ENCODE measurements at regions not wholly inside any gene's neighbourhood (a gene's known extent, or its start where the extent isn't known, plus 50 kb on each side); places are given as distances from the start of the nearest gene placed in this dataset.

DNA sequence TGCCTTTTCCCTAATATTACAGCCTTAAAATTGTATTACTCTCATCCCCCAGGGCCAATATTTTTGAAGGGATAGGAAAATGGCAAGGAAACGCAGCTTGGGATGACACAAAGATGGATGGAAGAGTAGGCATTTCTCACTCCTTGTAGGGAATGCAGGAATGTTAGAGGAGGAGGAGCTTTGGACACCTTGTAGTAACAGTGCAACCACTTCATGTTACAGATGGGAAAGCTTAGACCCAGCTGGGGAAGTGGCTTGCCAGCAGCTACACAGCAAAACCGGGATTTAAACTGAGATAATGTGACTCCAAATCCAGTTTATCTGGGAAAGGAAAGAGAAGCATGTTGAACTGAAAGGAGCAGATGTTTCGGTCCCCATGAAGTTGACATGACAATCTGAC lies 473.7 kb upstream of the DAB1 start:
- 48 to 60% (median 52%) methylated on average over 3 of the region's 3 CpGs for WGBS, 4 donors
- H3K4me1 ChIP-seq, result no peaks in the 10 kb centered on the region
- no peaks in the 10 kb centered on the region for H3K9me3 ChIP-seq
- ATAC-seq (no peak), DNase-seq (no peak)
- H3K4me3 ChIP-seq, result no peak overlapping the region
- H3K27me3 ChIP-seq, result peaks cover 0 to 4% (median 0%) of the 10 kb centered on the region in 9 donors
- intact Hi-C loops (cut with DNase I), result no loop called here
- TF ChIP-seq, protein P1, sequence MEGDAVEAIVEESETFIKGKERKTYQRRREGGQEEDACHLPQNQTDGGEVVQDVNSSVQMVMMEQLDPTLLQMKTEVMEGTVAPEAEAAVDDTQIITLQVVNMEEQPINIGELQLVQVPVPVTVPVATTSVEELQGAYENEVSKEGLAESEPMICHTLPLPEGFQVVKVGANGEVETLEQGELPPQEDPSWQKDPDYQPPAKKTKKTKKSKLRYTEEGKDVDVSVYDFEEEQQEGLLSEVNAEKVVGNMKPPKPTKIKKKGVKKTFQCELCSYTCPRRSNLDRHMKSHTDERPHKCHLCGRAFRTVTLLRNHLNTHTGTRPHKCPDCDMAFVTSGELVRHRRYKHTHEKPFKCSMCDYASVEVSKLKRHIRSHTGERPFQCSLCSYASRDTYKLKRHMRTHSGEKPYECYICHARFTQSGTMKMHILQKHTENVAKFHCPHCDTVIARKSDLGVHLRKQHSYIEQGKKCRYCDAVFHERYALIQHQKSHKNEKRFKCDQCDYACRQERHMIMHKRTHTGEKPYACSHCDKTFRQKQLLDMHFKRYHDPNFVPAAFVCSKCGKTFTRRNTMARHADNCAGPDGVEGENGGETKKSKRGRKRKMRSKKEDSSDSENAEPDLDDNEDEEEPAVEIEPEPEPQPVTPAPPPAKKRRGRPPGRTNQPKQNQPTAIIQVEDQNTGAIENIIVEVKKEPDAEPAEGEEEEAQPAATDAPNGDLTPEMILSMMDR (IDR thresholded peaks at IDR 0.05), result no peak
- no peak for TF ChIP-seq POLR2A (IDR thresholded peaks at IDR 0.05)
- H3K36me3 ChIP-seq, result no peaks in the 10 kb centered on the region
- H3K27ac ChIP-seq, result no peak overlapping the region

DNA sequence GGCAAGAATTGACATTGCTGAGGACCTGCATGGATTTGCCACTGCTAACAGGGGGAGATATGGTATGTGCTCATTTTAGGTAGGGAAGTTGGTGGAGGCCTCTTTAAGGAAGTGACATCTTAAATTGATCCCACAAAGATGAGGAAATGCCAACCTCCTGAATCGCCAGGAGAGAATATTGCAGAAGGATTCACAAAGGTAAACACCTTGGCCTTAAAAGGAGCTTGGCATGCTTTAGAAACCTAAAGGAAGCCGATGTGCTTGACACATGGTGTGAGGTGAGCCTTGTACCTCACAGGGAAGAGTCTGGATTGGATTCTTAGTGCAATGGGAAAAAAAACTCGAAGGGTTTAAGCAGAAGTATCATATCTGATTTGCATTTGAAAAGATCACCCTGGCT lies 470.5 kb upstream of the DAB1 start:
- no peak for TF ChIP-seq POLR2A (IDR thresholded peaks at IDR 0.05)
- TF ChIP-seq, protein P1 (IDR thresholded peaks at IDR 0.05), result no peak
- peaks cover 0 to 4% (median 0%) of the 10 kb centered on the region in 9 donors for H3K27me3 ChIP-seq
- no peaks in the 10 kb centered on the region for H3K36me3 ChIP-seq
- no peak overlapping the region for H3K27ac ChIP-seq
- intact Hi-C loops (cut with DNase I), result no loop called here
- DNase-seq (no peak), ATAC-seq (no peak)
- no peaks in the 10 kb centered on the region for H3K4me1 ChIP-seq
- 58 to 62% (median 59%) methylated on average over 3 of the region's 3 CpGs for WGBS, 4 donors
- no peak overlapping the region for H3K4me3 ChIP-seq
- H3K9me3 ChIP-seq, result no peaks in the 10 kb centered on the region

DNA sequence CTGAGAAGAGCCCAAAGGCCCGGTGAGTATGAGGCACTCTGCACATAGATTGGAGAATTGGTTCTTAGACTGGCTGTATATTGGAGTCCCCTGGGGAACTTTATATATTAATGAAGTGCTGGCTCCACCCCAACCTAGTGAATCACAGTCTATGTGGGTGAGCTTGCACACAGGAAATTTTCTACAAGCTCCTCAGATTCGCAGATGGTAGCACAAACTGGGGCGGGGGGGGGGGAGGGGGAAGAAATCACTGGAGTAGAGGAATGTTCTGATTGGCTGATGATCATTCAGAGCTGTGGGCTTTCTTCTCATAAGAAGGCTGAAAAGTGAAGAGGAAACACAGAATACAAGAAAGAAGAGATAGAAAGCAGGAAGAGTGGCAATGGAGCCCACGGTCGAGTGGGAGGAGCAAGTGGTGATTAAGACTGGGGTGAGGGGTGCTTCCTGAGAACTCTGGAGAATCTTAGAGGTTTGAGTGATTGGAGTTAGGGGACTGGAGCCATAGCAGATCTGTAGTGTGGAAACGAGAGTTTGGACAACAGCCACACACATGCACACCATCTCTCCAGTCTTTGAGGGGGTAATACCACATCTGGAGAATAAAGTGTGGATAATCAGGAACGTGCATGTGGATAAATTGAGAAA lies 465.9 kb upstream of the DAB1 start:
- H3K9me3 ChIP-seq, result no peaks in the 10 kb centered on the region
- intact Hi-C loops (cut with DNase I), result no loop called here
- H3K27ac ChIP-seq, result no peak overlapping the region
- no peaks in the 10 kb centered on the region for H3K36me3 ChIP-seq
- 53 to 66% (median 64%) methylated on average over 6 to 7 of the region's 7 CpGs for WGBS, 4 donors
- H3K4me1 ChIP-seq, result no peaks in the 10 kb centered on the region
- no peak for DNase-seq
- no peak for TF ChIP-seq POLR2A (IDR thresholded peaks at IDR 0.05)
- TF ChIP-seq, protein P1 (IDR thresholded peaks at IDR 0.05), result no peak
- ATAC-seq, result no peak
- H3K27me3 ChIP-seq, result peaks cover 0 to 6% (median 0%) of the 10 kb centered on the region in 9 donors
- H3K4me3 ChIP-seq, result no peak overlapping the region

DNA sequence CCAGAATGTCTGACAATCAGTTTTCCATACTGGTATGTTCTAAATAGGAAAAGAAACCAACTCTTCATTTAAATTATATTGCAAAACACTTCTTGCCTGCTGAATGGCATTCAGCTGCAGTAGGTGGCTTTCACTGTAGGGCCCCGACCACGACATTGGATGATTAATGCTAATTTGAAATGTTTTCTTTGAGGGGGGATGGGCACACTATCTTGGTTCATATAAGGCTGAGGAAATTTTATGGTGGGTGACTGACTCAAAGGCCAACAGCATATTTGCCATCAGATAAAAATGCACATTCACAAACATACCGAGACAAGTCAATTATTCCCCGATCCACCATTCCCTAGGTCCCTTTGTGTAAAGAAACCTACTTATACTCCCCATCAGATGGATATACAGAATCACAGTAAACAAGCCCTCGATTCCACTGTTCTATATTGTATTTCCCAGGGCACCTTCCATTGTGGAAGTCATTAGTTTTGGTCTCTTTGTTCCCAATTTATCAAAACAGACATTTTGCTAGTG lies 464.2 kb upstream of the DAB1 start:
- Histone ChIP-seq H3K27me3 (peaks cover 0 to 6% (median 0%) of the 10 kb centered on the region in 9 donors), H3K36me3 (no peaks in the 10 kb centered on the region), H3K27ac (no peak overlapping the region), H3K4me1 (no peaks in the 10 kb centered on the region), H3K4me3 (no peak overlapping the region), H3K9me3 (no peaks in the 10 kb centered on the region)
- ATAC-seq (no peak), DNase-seq (no peak)
- TF ChIP-seq, protein P1 (IDR thresholded peaks at IDR 0.05), result no peak
- no peak for TF ChIP-seq POLR2A (IDR thresholded peaks at IDR 0.05)
- 67 to 78% (median 72%) methylated on average over 5 of the region's 5 CpGs for WGBS, 4 donors
- intact Hi-C loops (cut with DNase I), result no loop called here
